ENCODE measurements at regions not wholly inside any gene's neighbourhood (a gene's known extent, or its start where the extent isn't known, plus 50 kb on each side); places are given as distances from the start of the nearest gene placed in this dataset.

- Histone ChIP-seq H3K9me1 (replicated peaks; ENCODE audit: control insufficient read depth, extremely low read depth, insufficient read depth, low read length) (no peaks in the 10 kb centered on the region), H3K4me1 (ENCODE audit: control insufficient read depth, extremely low read depth, insufficient read depth, low read length) (peaks cover 7% of the 10 kb centered on the region), H3K9me3 (replicated peaks; ENCODE audit: control insufficient read depth, insufficient read depth, low read length) (no peaks in the 10 kb centered on the region), H3K36me3 (ENCODE audit: control insufficient read depth in 2 of 2, extremely low read depth in 1 of 2, insufficient read depth in 2 of 2, low read length in 2 of 2) (no peaks in the 10 kb centered on the region), H3K9ac (replicated peaks; ENCODE audit: extremely low read depth, insufficient read depth, low read length) (no peak overlapping the region), H3K27ac (ENCODE audit: insufficient read depth, low read depth, low read length) (no peak overlapping the region), H3K4me3 (replicated peaks in 1 of 3; ENCODE audit: insufficient read depth in 1 of 3, low read depth in 1 of 3, low read length in 3 of 3) (no peak overlapping the region), H3K79me2 (ENCODE audit: control insufficient read depth, insufficient read depth, low read length) (no peaks in the 10 kb centered on the region), H2AFZ (ENCODE audit: low read depth, low read length) (no peak overlapping the region), H3K4me2 (ENCODE audit: insufficient read depth, low read length) (no peak overlapping the region), H3K27me3 (ENCODE audit: control insufficient read depth in 2 of 2, insufficient read depth in 2 of 2, low read length in 2 of 2) (no peaks in the 10 kb centered on the region), H4K20me1 (replicated peaks; ENCODE audit: control insufficient read depth, extremely low read depth, insufficient read depth, low read length) (no peaks in the 10 kb centered on the region)
- no TSS peak for BruUV-seq (replicated peaks)
- FAIRE-seq (no peak), DNase-seq (ENCODE audit: low read depth, low spot score) (no peak)
- dilution Hi-C loops (cut with MboI; ENCODE audit: extremely low pct_ligation_motif_present, low sequenced_read_pairs): no loop called here
- no peak for TF ChIP-seq MYC (IDR thresholded peaks at IDR 0.05; ENCODE audit: low read depth, low read length)
- no peak for TF ChIP-seq POLR2AphosphoS5 (IDR thresholded peaks at IDR 0.05; ENCODE audit: insufficient read depth, low read depth, low read length)
- TF ChIP-seq MAX (IDR thresholded peaks at IDR 0.05; ENCODE audit: insufficient read depth, insufficient read length): no peak
- TF ChIP-seq POLR2A (IDR thresholded peaks at IDR 0.05; ENCODE audit: low read depth, low read length): no peak
- no peak for TF ChIP-seq CTCF (IDR thresholded peaks at IDR 0.05; ENCODE audit: extremely low read depth in 1 of 2, insufficient read depth in 1 of 2, low read depth in 1 of 2, low read length in 2 of 2)
- no peak for TF ChIP-seq FOS (IDR thresholded peaks at IDR 0.05; ENCODE audit: borderline replicate concordance, insufficient read depth, low read length)
- TF ChIP-seq EZH2 (IDR thresholded peaks at IDR 0.05; ENCODE audit: borderline replicate concordance, low read depth, low read length, severe bottlenecking): no peak
- POLR2A ChIA-PET: no interaction called here
- intact Hi-C loops (cut with micrococcal nuclease): no loop called here
- CTCF ChIA-PET: no interaction called here
Measured at GRCh38 chr12:89760783-89761182, 52.1 kb upstream of the ATP2B1 start.
